Astrocyte (in vitro differentiated cells and primary cell): ENCODE measurements at regions not wholly inside any gene's neighbourhood (a gene's known extent, or its start where the extent isn't known, plus 50 kb on each side); places are given as distances from the start of the nearest gene placed in this dataset.

Experiments
- DNase-seq: peaks from one replicate; pipeline ENCODE4 v3.0.0-alpha.2; 2010; ENCODE audit warnings: low read depth
- FAIRE-seq: peaks from 2 replicates; lab custom pipeline; 2011; peaks lifted over from hg19 to GRCh38; lab: Jason Lieb, UNC
- H2AFZ ChIP-seq: 2 replicates; pipeline ENCODE4 v1.6.0; 2012; ENCODE audit warnings: low read depth, low read length, inconsistent platforms
- H3K27ac ChIP-seq: 2 replicates; pipeline ENCODE4 v1.5.1; 2011; ENCODE audit warnings: low read depth, low read length, inconsistent platforms
- H3K27me3 ChIP-seq: 2 replicates; pipeline ENCODE4 v1.6.0; 2011; ENCODE audit warnings: low read length, inconsistent platforms; ENCODE audit not compliant: insufficient read depth
- H3K36me3 ChIP-seq: 2 replicates; pipeline ENCODE4 v1.5.1; 2011; ENCODE audit warnings: low read length, inconsistent platforms; ENCODE audit not compliant: insufficient read depth
- H3K4me1 ChIP-seq: 2 replicates; pipeline ENCODE4 v1.5.1; 2011; ENCODE audit warnings: low read length, inconsistent platforms; ENCODE audit not compliant: insufficient read depth
- H3K4me2 ChIP-seq: 2 replicates; pipeline ENCODE4 v1.6.0; 2012; ENCODE audit warnings: low read length, inconsistent platforms
- H3K4me3 ChIP-seq: 2 replicates; pipeline ENCODE4 v1.5.1; 2011; ENCODE audit warnings: low read depth, mild to moderate bottlenecking, low read length, inconsistent platforms; ENCODE audit not compliant: insufficient read depth
- H3K79me2 ChIP-seq: 2 replicates; pipeline ENCODE4 v1.6.0; 2012; ENCODE audit warnings: mild to moderate bottlenecking, low read length, inconsistent platforms; ENCODE audit not compliant: insufficient read depth
- H3K9ac ChIP-seq: 2 replicates; pipeline ENCODE4 v1.6.0; 2012; ENCODE audit warnings: mild to moderate bottlenecking, low read length, inconsistent platforms
- H3K9me3 ChIP-seq: 2 replicates; pipeline ENCODE4 v1.5.1; 2012; ENCODE audit warnings: low read depth, mild to moderate bottlenecking, low read length, inconsistent platforms; ENCODE audit not compliant: insufficient read depth
- H4K20me1 ChIP-seq: 2 replicates; pipeline ENCODE4 v1.6.0; 2012; ENCODE audit warnings: low read length, inconsistent platforms; ENCODE audit not compliant: insufficient read depth
- H3K27ac Mint-ChIP-seq: one replicate; pipeline ENCODE4 v1.8.0; 2021; ENCODE audit warnings: mild to moderate bottlenecking, mixed read lengths; ENCODE audit not compliant: unreplicated experiment
- H3K27me3 Mint-ChIP-seq: one replicate; pipeline ENCODE4 v1.8.0; 2021; ENCODE audit warnings: low read depth, mixed read lengths; ENCODE audit not compliant: unreplicated experiment
- H3K36me3 Mint-ChIP-seq: one replicate; pipeline ENCODE4 v1.8.0; 2021; ENCODE audit warnings: low read depth, mixed read lengths; ENCODE audit not compliant: unreplicated experiment
- H3K4me1 Mint-ChIP-seq: one replicate; pipeline ENCODE4 v1.8.0; 2021; ENCODE audit warnings: low read depth, mixed read lengths; ENCODE audit not compliant: unreplicated experiment
- H3K4me3 Mint-ChIP-seq: one replicate; pipeline ENCODE4 v1.8.0; 2021; ENCODE audit warnings: mild to moderate bottlenecking, moderate library complexity, mixed read lengths; ENCODE audit not compliant: unreplicated experiment
- H3K9me3 Mint-ChIP-seq: one replicate; pipeline ENCODE4 v1.8.0; 2021; ENCODE audit warnings: mild to moderate bottlenecking, mixed read lengths; ENCODE audit not compliant: unreplicated experiment
- EZH2 ChIP-seq: IDR thresholded peaks from 2 replicates; pipeline ENCODE4 v1.6.1; 2012; ENCODE audit warnings: mild to moderate bottlenecking, low read length, inconsistent platforms; ENCODE audit not compliant: insufficient read depth
- TF ChIP-seq, protein P1 (sequence below): IDR thresholded peaks from 2 replicates; pipeline ENCODE4 v1.5.1; 2011; ENCODE audit warnings: low read depth, mild to moderate bottlenecking, inconsistent platforms, low read length, moderate library complexity; ENCODE audit not compliant: insufficient read depth

DNA sequence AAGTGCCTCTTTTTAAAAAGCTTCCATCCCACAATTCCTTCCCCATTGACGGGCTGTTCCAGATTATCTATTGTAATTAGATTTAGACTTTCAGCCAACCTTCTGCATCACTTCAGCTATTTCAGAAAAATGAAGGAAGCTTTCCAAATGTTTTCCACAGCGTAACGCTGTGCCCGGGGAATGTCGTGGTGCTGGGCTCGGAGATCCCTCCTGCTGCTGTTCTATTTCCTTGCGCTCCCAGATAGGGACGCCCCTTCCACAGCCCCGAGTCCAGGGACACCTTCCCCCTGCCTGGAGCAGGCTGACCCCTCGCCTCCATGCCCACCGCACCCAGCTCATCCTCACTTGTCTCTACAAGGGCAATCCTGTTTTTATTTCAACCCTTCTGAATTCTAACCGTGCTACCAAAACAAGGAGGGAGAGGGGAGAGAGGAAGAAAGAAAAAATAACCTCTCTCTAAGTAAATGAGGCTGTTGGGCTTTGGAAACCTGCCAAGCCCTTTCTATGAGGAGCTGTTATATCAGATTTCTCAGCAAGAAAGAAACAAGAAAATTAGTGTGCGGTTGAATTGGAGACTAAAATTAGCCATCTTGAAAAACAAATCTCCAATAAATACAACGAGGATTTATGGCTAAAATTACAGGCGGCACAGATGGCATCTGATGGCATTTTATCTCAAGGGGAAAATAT is 366.9 kb downstream of the BRD1 start:
- no peaks in the 10 kb centered on the region for H3K27me3 ChIP-seq
- peaks cover 14% of the 10 kb centered on the region for H3K9me3 ChIP-seq
- no peak overlapping the region for H3K9ac ChIP-seq
- no peaks in the 10 kb centered on the region for H3K4me1 Mint-ChIP-seq
- H3K27ac ChIP-seq, result no peak overlapping the region
- FAIRE-seq (no peak), DNase-seq (no peak)
- peaks cover 2% of the 10 kb centered on the region for H3K9me3 Mint-ChIP-seq
- no peak overlapping the region for H3K4me3 ChIP-seq
- H3K27me3 Mint-ChIP-seq, result peaks cover 33% of the 10 kb centered on the region
- TF ChIP-seq EZH2, result no peak
- TF ChIP-seq, protein P1, sequence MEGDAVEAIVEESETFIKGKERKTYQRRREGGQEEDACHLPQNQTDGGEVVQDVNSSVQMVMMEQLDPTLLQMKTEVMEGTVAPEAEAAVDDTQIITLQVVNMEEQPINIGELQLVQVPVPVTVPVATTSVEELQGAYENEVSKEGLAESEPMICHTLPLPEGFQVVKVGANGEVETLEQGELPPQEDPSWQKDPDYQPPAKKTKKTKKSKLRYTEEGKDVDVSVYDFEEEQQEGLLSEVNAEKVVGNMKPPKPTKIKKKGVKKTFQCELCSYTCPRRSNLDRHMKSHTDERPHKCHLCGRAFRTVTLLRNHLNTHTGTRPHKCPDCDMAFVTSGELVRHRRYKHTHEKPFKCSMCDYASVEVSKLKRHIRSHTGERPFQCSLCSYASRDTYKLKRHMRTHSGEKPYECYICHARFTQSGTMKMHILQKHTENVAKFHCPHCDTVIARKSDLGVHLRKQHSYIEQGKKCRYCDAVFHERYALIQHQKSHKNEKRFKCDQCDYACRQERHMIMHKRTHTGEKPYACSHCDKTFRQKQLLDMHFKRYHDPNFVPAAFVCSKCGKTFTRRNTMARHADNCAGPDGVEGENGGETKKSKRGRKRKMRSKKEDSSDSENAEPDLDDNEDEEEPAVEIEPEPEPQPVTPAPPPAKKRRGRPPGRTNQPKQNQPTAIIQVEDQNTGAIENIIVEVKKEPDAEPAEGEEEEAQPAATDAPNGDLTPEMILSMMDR, result no peak
- no peaks in the 10 kb centered on the region for H3K36me3 ChIP-seq
- no peak overlapping the region for H2AFZ ChIP-seq
- H3K4me3 Mint-ChIP-seq, result no peak overlapping the region
- no peak overlapping the region for H3K27ac Mint-ChIP-seq
- H3K79me2 ChIP-seq, result no peaks in the 10 kb centered on the region
- H3K4me2 ChIP-seq, result no peak overlapping the region
- no peaks in the 10 kb centered on the region for H3K36me3 Mint-ChIP-seq
- H3K4me1 ChIP-seq, result no peaks in the 10 kb centered on the region
- no peaks in the 10 kb centered on the region for H4K20me1 ChIP-seq

DNA sequence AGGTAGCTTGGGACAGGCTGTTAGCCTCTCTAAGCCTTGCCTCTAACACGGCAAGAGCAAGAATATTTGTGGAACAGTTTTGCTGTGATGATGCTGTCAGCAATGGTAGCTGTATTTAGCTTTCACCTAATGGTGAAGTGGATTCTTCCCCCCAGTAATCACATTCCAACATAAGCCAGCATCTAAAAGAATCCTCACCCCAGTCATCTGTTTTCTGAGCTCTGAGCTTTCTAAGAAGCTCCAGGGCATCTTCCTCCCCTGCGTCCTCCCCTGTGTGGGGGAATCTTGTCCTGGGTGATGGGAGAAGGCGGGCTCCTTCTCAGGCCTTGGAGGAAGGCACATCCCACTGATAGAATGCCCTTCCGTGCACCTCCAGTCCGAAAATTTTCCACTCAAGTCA is 367.6 kb downstream of the BRD1 start:
- no peak overlapping the region for H3K27ac Mint-ChIP-seq
- Histone ChIP-seq H3K79me2 (no peaks in the 10 kb centered on the region), H3K36me3 (no peaks in the 10 kb centered on the region)

DNA sequence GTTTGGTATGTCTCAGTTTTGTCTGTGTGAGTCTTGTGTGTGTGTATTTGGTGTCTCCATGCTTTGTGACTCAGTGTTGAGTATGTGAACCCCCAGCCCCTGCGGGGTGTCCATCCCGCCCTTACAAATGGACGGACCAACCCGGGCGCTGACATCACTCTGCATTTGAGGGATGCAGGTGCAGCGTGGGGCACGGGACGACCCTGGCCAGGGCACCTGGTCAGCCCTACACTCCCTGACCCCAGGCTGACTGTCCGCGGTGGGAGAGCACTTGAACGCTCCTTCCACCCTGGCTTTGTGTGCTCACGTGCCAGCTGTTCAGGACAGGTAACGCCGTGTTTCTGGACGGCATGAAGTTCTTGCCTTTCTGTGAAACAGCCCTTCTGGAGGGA is 369.0 kb downstream of the BRD1 start:
- H3K9me3 ChIP-seq, result peaks cover 16% of the 10 kb centered on the region
- H3K4me1 Mint-ChIP-seq, result no peaks in the 10 kb centered on the region
- H3K4me3 ChIP-seq, result no peak overlapping the region
- H3K36me3 ChIP-seq, result no peaks in the 10 kb centered on the region
- no peaks in the 10 kb centered on the region for H3K79me2 ChIP-seq
- H3K27me3 Mint-ChIP-seq, result peaks cover 47% of the 10 kb centered on the region
- FAIRE-seq (no peak), DNase-seq (no peak)
- H4K20me1 ChIP-seq, result no peaks in the 10 kb centered on the region
- H3K4me3 Mint-ChIP-seq, result no peak overlapping the region
- H3K36me3 Mint-ChIP-seq, result no peaks in the 10 kb centered on the region
- no peak overlapping the region for H3K27ac ChIP-seq
- no peak overlapping the region for H3K9ac ChIP-seq
- H3K9me3 Mint-ChIP-seq, result peaks cover 2% of the 10 kb centered on the region
- TF ChIP-seq, protein P1, result no peak
- TF ChIP-seq EZH2, result no peak
- H3K4me1 ChIP-seq, result no peaks in the 10 kb centered on the region
- H3K4me2 ChIP-seq, result no peak overlapping the region
- no peaks in the 10 kb centered on the region for H3K27me3 ChIP-seq
- no peak overlapping the region for H2AFZ ChIP-seq
- no peak overlapping the region for H3K27ac Mint-ChIP-seq

More for the DNA sequence above, 367.6 kb downstream of the BRD1 start:
- Histone ChIP-seq H3K4me2 (no peak overlapping the region), H3K4me3 (no peak overlapping the region), H2AFZ (no peak overlapping the region), H4K20me1 (no peaks in the 10 kb centered on the region), H3K9ac (no peak overlapping the region), H3K27me3 (no peaks in the 10 kb centered on the region), H3K9me3 (peaks cover 16% of the 10 kb centered on the region), H3K4me1 (no peaks in the 10 kb centered on the region), H3K27ac (no peak overlapping the region)
- H3K27me3 Mint-ChIP-seq, result peaks cover 39% of the 10 kb centered on the region
- no peak for FAIRE-seq
- H3K4me1 Mint-ChIP-seq, result no peaks in the 10 kb centered on the region
- no peaks in the 10 kb centered on the region for H3K36me3 Mint-ChIP-seq
- peaks cover 2% of the 10 kb centered on the region for H3K9me3 Mint-ChIP-seq
- no peak overlapping the region for H3K4me3 Mint-ChIP-seq
- DNase-seq, result no peak
- TF ChIP-seq, protein P1, result no peak
- no peak for TF ChIP-seq EZH2
